RWPE1 (cell line): ENCODE measurements at regions not wholly inside any gene's neighbourhood (a gene's known extent, or its start where the extent isn't known, plus 50 kb on each side); places are given as distances from the start of the nearest gene placed in this dataset.

Experiments used
- CTCF ChIA-PET: fragments of 350-600 bp; sonication (Branson Sonifier 250); formaldehyde crosslinking; extraction: SDS; loops from one replicate; lab custom pipeline; 2021; lab: Yijun Ruan, JAX
- POLR2A ChIA-PET: fragments of 400-600 bp; formaldehyde crosslinking; extraction: SDS; loops from one replicate; lab custom pipeline; 2020; ENCODE audit warnings: antibody characterized with exemption; ENCODE audit not compliant: low non-redundant PET; lab: Yijun Ruan, JAX
- DNase-seq: peaks from one replicate; pipeline ENCODE4 v3.0.0; 2012; ENCODE audit warnings: low spot score
- H3K27ac ChIP-seq: fragments of 450-650 bp; 2 replicates; pipeline ENCODE4 v1.5.1; 2017
- CTCF ChIP-seq: fragments of 450-650 bp; conservative IDR thresholded peaks from 2 replicates; pipeline ENCODE4 v1.5.1; 2017; ENCODE audit warnings: low read depth, mild to moderate bottlenecking

- DNase-seq = no peak
- ChIA-PET POLR2A (no interaction called here), CTCF (no interaction called here)
Observed at GRCh38 chr1:178578541-178578940, 65.6 kb downstream of the TEX35 start.

GRCh38 chr1:178579095-178579494 lies 66.2 kb downstream of the TEX35 start:
- no peak overlapping the region for H3K27ac ChIP-seq
- no peak for DNase-seq
- no peak for TF ChIP-seq CTCF
- CTCF ChIA-PET = no interaction called here
- POLR2A ChIA-PET = no interaction called here

More at GRCh38 chr1:178578541-178578940, 65.6 kb downstream of the TEX35 start:
- no peak overlapping the region for H3K27ac ChIP-seq
- TF ChIP-seq CTCF = no peak

- no peak overlapping the region for H3K27ac ChIP-seq
- POLR2A ChIA-PET = no interaction called here
- no peak for TF ChIP-seq CTCF
- DNase-seq = no peak
- CTCF ChIA-PET = no interaction called here
Observed at GRCh38 chr1:178579562-178579961, 66.7 kb downstream of the TEX35 start.

GRCh38 chr1:178580096-178580495 lies 67.2 kb downstream of the TEX35 start:
- no peak for TF ChIP-seq CTCF
- POLR2A ChIA-PET = no interaction called here

GRCh38 chr1:178580876-178581275 lies 68.0 kb downstream of the TEX35 start:
- DNase-seq = no peak
- TF ChIP-seq CTCF = no peak
- CTCF ChIA-PET = no interaction called here
- POLR2A ChIA-PET = no interaction called here
- no peak overlapping the region for H3K27ac ChIP-seq

More at GRCh38 chr1:178580096-178580495, 67.2 kb downstream of the TEX35 start:
- DNase-seq = no peak
- H3K27ac ChIP-seq = no peak overlapping the region
- CTCF ChIA-PET = no interaction called here

- ChIA-PET POLR2A (no interaction called here), CTCF (no interaction called here)
- TF ChIP-seq CTCF = no peak
- no peak overlapping the region for H3K27ac ChIP-seq
- no peak for DNase-seq
Observed at GRCh38 chr1:178581351-178582303, 68.7 kb downstream of the TEX35 start.
